GM12878 (cell line): ENCODE measurements at regions not wholly inside any gene's neighbourhood (a gene's known extent, or its start where the extent isn't known, plus 50 kb on each side); places are given as distances from the start of the nearest gene placed in this dataset.
"Not testable (repeated sequence)": the region's sequence is repeated elsewhere in the genome, so short reads cannot be mapped to it uniquely, and the experiment has no call there.

Experiments
- BHLHE40 ChIP-seq, 2 experiments: fragments of 450-650 bp in 1 of 2; IDR thresholded peaks; 2 replicates each; pipeline ENCODE4 v1.6.1; 2011 to 2017; ENCODE audit warnings: low read depth in 2 of 2, borderline replicate concordance in 1 of 2, improper control_type of control experiment in 1 of 2, low read length in 1 of 2, mild to moderate bottlenecking in 1 of 2
- CEBPB ChIP-seq, 2 experiments: fragments of 150-350 bp in 1 of 2; IDR thresholded peaks; 2 replicates each; pipeline ENCODE4 v1.6.1; 2012 to 2014; ENCODE audit warnings: low read depth in 2 of 2, low read length in 2 of 2, borderline replicate concordance in 1 of 2, inconsistent platforms in 1 of 2
- EP300 ChIP-seq, 2 experiments: fragments of 150-350 bp in 1 of 2; IDR thresholded peaks; 2 replicates each; pipeline ENCODE4 v1.6.1; 2011 to 2012; ENCODE audit warnings: low read depth in 2 of 2, low read length in 2 of 2, borderline replicate concordance in 1 of 2, improper control_type of control experiment in 1 of 2, inconsistent platforms in 1 of 2; ENCODE audit not compliant: control insufficient read depth in 1 of 2
- NR2C2 ChIP-seq: IDR thresholded peaks from 2 replicates; pipeline ENCODE4 v1.6.1; 2011; ENCODE audit warnings: borderline replicate concordance, low read depth; ENCODE audit not compliant: control insufficient read depth, insufficient read length
- NR2F1 ChIP-seq: fragments of 450-650 bp; conservative IDR thresholded peaks from 2 replicates; pipeline ENCODE4 v1.6.1; 2017; ENCODE audit warnings: mild to moderate bottlenecking
- SMC3 ChIP-seq: IDR thresholded peaks from 2 replicates; pipeline ENCODE4 v1.6.1; 2011; ENCODE audit warnings: low read length, improper control_type of control experiment, borderline replicate concordance
- SP1 ChIP-seq: IDR thresholded peaks from one replicate; pipeline ENCODE4 v1.6.1; 2011; ENCODE audit warnings: low read depth, low read length
- ZZZ3 ChIP-seq: IDR thresholded peaks from 2 replicates; pipeline ENCODE4 v1.6.1; 2011; ENCODE audit warnings: low read depth; ENCODE audit not compliant: control insufficient read depth, insufficient read length
- TF ChIP-seq, protein P1 (sequence below): fragments of 450-650 bp; IDR thresholded peaks from 2 replicates; pipeline ENCODE4 v1.6.1; 2016; ENCODE audit warnings: mild to moderate bottlenecking
- TF ChIP-seq, protein P2 (sequence below): IDR thresholded peaks from 2 replicates; pipeline ENCODE4 v1.6.1; 2012; ENCODE audit warnings: low read depth, low read length, improper control_type of control experiment

DNA sequence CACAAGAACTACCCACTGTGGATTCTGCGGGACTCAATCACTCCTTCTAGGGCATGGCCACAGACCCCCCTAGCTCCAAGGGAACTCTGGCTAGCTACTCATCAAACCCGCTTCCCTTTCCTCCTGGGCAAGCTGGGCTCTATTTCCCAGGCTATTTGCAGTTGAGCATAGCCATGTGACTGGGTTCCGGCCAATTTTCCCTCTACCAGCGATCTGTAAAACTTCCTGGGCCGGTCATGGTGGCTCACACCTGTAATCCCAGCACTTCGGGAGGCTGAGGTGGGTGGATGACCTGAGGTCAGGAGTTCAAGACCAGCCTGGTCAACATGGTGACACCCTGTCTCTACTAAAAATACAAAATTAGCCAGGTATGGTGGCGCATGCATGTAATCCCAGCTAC, 214.9 kb upstream of the IRF2BP2 start:
- TF ChIP-seq ZZZ3; NR2F1; NR2C2; SMC3; EP300 (IDR thresholded peaks at IDR 0.05; ENCODE audit: borderline replicate concordance in 1 of 2, control insufficient read depth in 1 of 2, low read depth in 2 of 2, low read length in 2 of 2); BHLHE40 (IDR thresholded peaks at IDR 0.05; ENCODE audit: borderline replicate concordance in 1 of 2, low read depth in 2 of 2, low read length in 1 of 2); SP1; CEBPB (IDR thresholded peaks at IDR 0.05; ENCODE audit: borderline replicate concordance in 1 of 2, low read depth in 2 of 2, low read length in 2 of 2): not testable (repeated sequence)
- TF ChIP-seq, protein P1, sequence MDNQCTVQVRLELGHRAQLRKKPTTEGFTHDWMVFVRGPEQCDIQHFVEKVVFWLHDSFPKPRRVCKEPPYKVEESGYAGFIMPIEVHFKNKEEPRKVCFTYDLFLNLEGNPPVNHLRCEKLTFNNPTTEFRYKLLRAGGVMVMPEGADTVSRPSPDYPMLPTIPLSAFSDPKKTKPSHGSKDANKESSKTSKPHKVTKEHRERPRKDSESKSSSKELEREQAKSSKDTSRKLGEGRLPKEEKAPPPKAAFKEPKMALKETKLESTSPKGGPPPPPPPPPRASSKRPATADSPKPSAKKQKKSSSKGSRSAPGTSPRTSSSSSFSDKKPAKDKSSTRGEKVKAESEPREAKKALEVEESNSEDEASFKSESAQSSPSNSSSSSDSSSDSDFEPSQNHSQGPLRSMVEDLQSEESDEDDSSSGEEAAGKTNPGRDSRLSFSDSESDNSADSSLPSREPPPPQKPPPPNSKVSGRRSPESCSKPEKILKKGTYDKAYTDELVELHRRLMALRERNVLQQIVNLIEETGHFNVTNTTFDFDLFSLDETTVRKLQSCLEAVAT: not testable (repeated sequence)
- TF ChIP-seq, protein P2, sequence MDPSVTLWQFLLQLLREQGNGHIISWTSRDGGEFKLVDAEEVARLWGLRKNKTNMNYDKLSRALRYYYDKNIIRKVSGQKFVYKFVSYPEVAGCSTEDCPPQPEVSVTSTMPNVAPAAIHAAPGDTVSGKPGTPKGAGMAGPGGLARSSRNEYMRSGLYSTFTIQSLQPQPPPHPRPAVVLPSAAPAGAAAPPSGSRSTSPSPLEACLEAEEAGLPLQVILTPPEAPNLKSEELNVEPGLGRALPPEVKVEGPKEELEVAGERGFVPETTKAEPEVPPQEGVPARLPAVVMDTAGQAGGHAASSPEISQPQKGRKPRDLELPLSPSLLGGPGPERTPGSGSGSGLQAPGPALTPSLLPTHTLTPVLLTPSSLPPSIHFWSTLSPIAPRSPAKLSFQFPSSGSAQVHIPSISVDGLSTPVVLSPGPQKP: not testable (repeated sequence)
